A549 (cell line): ENCODE measurements at regions not wholly inside any gene's neighbourhood (a gene's known extent, or its start where the extent isn't known, plus 50 kb on each side); places are given as distances from the start of the nearest gene placed in this dataset.

Source experiments
- REST ChIP-seq: fragments of 200-600 bp; sonication (generic); IDR thresholded peaks from 2 replicates; pipeline ENCODE4 v1.6.1; 2016; ENCODE audit warnings: antibody characterized with exemption, mild to moderate bottlenecking, moderate library complexity
- TF ChIP-seq, protein P1 (sequence below): fragments of >200 bp; sonication (Bioruptor Twin); formaldehyde crosslinking; IDR thresholded peaks from 3 replicates; pipeline ENCODE4 v1.5.1; 2016

DNA sequence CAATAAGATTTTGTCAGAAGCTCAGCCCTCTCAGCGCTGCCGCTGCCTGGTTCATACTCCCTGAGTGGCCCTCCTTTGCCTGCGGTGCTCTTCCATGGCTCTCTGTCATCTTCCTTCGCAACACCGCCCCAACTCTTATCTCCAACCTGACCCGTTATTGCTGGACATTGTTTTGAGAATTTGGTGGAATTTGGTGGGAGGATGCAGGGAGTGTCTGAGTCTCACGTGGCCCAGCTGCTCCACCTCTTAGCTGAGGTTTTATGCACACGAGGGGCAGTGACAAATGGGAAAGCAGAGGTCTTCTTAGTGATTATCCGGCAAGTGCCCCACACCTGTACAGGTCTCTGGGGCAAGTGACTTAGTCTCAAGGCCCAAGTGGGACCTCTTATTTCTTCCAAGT is 97.5 kb upstream of the RPH3A start:
- TF ChIP-seq, protein P1, sequence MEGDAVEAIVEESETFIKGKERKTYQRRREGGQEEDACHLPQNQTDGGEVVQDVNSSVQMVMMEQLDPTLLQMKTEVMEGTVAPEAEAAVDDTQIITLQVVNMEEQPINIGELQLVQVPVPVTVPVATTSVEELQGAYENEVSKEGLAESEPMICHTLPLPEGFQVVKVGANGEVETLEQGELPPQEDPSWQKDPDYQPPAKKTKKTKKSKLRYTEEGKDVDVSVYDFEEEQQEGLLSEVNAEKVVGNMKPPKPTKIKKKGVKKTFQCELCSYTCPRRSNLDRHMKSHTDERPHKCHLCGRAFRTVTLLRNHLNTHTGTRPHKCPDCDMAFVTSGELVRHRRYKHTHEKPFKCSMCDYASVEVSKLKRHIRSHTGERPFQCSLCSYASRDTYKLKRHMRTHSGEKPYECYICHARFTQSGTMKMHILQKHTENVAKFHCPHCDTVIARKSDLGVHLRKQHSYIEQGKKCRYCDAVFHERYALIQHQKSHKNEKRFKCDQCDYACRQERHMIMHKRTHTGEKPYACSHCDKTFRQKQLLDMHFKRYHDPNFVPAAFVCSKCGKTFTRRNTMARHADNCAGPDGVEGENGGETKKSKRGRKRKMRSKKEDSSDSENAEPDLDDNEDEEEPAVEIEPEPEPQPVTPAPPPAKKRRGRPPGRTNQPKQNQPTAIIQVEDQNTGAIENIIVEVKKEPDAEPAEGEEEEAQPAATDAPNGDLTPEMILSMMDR, result no peak
- TF ChIP-seq REST, result no peak
